SKM-1 treated with dmso at 0.1 percent for 144 hours (cell line): ENCODE measurements at regions not wholly inside any gene's neighbourhood (a gene's known extent, or its start where the extent isn't known, plus 50 kb on each side); places are given as distances from the start of the nearest gene placed in this dataset.
"Not testable (repeated sequence)": the region's sequence is repeated elsewhere in the genome, so short reads cannot be mapped to it uniquely, and the experiment has no call there.

Source experiments
- DNase-seq: peaks from one replicate; lab custom pipeline; 2025; ENCODE audit not compliant: unreplicated experiment; lab: John Stamatoyannopoulos, UW

DNA sequence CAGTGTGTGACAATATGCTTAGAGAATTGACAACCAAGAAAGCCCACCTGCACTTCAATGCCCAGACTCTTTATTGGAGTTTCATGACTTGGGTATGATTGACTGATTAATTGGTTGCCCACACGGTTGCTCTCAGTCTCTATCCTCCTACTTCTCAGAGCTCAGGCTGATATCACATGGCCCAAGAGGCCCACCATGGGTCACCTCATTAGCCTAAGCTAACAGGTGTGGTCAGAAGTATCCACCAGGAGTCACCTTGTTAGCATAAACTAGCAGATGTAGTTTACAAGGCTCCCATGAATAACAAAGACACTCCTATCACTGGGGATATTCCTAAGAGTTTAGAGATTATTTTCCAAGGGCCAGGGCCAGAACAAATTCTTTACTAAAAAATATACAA is 120.2 kb upstream of the MBNL1 start:
- no peak for DNase-seq

GRCh38 chr3:152149832-152150231 is 118.9 kb upstream of the MBNL1 start:
- DNase-seq: no peak

DNA sequence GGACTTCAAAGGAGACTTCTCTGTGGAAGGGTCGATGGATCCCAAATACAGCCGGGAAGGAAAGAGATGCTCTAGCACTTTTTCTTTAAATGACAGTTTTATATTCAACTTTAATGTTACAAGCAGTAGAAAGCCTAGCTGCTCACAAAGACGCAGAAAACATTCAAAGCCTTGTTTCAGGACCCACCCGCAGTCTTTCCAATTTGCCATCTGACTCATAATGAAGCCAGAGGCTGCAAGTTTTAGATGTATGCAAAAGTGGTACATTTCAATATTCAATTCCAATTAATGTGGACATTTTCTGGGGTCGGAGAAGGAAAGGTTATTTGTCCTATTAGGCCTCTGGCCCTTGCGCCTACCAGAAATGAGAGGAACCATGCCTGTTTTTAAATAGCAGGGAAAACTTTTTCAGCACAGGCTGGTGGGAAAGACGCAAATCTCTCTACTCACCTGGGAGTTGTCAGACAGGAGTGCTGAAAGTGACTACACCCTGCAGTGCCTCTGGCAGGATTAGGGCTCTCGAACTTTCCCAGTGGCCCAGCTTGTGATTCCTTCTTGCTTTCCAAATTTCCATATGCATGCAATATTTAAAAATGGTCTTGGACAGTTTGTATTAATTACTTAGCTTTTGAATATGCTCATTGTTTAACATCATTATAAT is 117.4 kb upstream of the MBNL1 start:
- no peak for DNase-seq

- DNase-seq: not testable (repeated sequence)
Observed at GRCh38 chr3:152151877-152152765, 116.6 kb upstream of the MBNL1 start.

DNA sequence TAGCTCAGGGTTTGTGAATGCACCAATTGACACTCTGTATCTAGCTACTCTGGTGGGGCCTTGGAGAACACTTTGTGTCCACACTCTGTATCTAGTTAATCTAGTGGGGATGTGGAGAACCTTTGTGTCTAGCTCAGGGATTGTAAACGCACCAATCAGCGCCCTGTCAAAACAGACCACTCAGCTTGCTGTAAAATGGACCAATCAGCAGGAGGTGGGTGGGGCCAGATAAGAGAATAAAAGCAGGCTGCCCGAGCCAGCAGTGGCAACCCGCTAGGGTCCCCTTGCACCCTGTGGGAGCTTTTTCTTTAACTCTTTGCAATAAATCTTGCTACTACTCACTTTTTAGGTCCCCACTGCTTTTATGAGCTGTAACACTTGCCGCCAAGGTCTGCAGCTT is 115.6 kb upstream of the MBNL1 start:
- not testable (repeated sequence) for DNase-seq

DNA sequence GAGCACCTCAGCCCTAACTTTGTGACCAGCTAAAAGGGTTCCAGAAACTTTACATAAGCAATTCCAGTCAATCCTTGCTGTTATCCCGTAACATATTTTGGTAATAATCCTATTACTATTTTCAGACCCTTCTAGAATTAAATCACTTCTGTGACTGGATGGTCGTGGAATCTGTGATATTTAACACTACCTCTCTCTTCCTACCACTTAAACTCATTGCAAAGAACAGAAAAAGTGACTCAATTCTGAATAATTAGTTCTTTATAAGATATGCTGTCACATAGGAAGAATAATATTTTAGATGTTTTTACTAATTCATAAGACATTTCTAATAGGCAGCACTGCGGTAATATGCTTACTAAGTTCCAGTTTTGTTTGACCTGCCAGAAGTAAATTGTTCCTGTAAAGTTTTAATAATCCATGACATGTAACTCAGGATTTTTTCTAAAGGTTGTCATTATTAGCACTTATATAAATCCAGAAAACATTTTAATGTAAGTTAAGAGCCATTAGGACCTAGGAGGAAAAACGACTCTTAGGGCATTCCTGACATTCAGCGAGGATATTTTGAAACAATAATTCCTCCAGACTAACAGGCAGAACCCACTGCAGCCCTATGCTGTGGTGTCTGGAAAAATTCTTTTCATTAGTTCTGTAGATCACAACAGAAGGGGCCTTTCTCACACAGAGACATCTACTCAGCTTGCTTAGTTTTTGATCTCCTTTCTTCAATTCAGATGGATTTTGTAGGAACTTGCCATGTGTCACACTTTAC is 113.3 kb upstream of the MBNL1 start:
- no peak for DNase-seq

- DNase-seq: no peak
Observed at GRCh38 chr3:152156880-152157279, 111.8 kb upstream of the MBNL1 start.

DNA sequence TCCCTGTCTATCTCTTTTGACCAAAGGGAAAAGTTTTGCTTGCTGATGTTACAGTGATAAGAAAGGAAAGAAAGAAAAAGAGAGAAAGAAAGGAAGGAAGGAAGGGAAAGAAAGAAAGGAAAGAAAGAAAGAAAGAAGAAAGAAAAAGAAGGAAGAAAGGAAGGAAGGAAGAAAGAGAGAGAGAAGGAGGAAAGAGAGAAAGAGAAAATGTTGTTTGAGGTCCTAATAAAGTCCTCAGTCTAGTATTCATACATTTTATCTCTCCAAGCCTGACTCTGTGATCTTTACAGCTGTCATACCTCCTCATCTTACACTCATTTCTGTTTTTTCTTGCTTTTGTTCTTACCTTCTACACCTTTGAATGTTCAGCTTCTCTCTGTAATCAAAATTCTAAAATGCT is 111.4 kb upstream of the MBNL1 start:
- no peak for DNase-seq

- no peak for DNase-seq
Observed at GRCh38 chr3:152159328-152159727, 109.4 kb upstream of the MBNL1 start.

GRCh38 chr3:152160350-152161011 is 108.2 kb upstream of the MBNL1 start:
- DNase-seq: no peak

- no peak for DNase-seq
Observed at GRCh38 chr3:152172460-152172859, 96.3 kb upstream of the MBNL1 start.

DNA sequence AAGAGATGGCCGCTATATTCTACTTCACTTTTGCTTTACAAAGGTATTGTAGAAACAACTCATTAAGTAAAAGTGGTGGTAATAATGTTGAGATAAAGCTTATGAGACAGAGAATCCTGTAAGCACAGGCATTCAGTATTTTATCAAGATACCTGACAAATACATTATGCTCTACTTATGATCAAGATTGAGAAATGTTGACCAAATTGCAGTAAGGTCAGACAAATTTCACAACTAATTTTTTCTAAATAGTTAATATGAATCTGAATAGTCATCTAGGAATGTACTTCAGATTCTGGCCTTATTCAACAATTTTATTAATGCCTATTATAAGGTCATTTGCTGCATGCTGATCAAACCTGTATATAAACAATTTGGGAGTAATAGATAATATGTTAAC is 95.1 kb upstream of the MBNL1 start:
- no peak for DNase-seq

DNA sequence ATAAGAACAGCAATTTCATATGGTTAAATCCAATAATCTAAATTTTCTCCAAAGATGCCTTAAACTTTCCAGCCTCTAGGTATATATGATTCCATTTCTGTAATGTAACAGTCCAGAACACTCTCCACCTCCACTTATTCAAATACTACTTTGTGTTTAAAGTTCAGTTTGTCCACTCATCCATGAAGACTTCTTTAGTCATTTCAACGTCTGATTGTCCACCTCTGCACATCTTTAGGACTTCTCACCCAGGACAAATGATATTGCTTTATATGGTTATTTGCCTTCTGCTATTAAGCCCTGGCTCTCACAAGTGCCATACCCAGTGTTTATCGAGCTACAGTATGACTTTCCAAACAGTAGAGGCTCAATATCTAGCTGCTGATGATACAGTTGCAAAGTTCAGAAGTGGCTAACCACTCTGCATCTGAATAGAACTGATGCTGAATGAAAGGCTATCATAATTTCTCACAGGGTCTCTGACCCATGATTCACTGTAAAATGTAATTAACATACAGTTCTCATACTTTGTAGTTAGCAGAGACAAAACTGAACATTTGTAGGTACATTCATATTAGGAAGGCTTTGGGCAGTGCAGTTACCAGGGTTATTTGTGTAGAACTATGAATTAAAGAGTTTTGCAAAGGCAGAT is 93.7 kb upstream of the MBNL1 start:
- DNase-seq: no peak

- DNase-seq: no peak
Observed at GRCh38 chr3:152175528-152175889, 93.2 kb upstream of the MBNL1 start.

- DNase-seq: no peak
Observed at GRCh38 chr3:152176241-152176640, 92.5 kb upstream of the MBNL1 start.

DNA sequence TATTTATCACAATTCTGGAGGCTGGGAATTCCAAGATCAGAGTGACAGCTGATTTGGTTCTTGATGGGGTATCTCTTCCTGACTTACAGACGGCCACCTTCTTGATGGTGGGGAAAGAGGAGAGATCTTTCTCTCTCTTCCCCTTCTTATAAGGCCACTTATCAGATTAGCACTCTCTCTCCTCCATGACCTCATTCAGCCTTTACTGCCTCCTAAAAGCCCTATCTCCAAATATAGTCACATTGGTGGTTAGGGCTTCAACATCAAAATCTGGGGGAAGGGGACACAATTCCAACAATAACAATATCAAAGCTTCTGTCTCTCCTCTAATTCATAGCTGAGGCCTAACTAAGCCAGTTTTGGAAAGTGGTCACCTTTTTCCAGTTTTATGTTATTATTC is 91.7 kb upstream of the MBNL1 start:
- no peak for DNase-seq

- DNase-seq: no peak
Observed at GRCh38 chr3:152177757-152178156, 91.0 kb upstream of the MBNL1 start.

GRCh38 chr3:152183473-152183872 is 85.3 kb upstream of the MBNL1 start:
- no peak for DNase-seq

GRCh38 chr3:152184971-152185686 is 83.6 kb upstream of the MBNL1 start:
- DNase-seq: no peak
